Endothelial cell of umbilical vein (primary cell): ENCODE measurements at regions not wholly inside any gene's neighbourhood (a gene's known extent, or its start where the extent isn't known, plus 50 kb on each side); places are given as distances from the start of the nearest gene placed in this dataset.

Experiments used
- BruUV-seq: library from RNA; stranded (reverse); fragments of 400-500 nt; replicated peaks from 2 replicates; lab custom pipeline; 2021; lab: Mats Ljungman, UMichigan
- CTCF ChIA-PET: fragments of 300-600, 350-600 bp; sonication (Branson Sonifier 250); formaldehyde crosslinking; loops from one replicate; lab custom pipeline; 2021; ENCODE audit warnings: antibody characterized with exemption, inconsistent platforms; lab: Charles Lee
- POLR2A ChIA-PET: fragments of 300-600, 350-600 bp; sonication (Branson Sonifier 250); formaldehyde crosslinking; loops from one replicate; lab custom pipeline; 2021; ENCODE audit warnings: antibody characterized with exemption, inconsistent platforms; lab: Charles Lee
- DNase-seq: peaks from one replicate; pipeline ENCODE4 v3.0.0-alpha.2; 2011; ENCODE audit warnings: low read depth, low spot score
- FAIRE-seq: peaks from 2 replicates; lab custom pipeline; 2011; peaks lifted over from hg19 to GRCh38; lab: Jason Lieb, UNC
- H2AFZ ChIP-seq: 2 replicates; pipeline ENCODE4 v1.6.0; 2012; ENCODE audit warnings: low read depth, low read length, control low read depth, inconsistent platforms
- H3K27ac ChIP-seq: 2 replicates; pipeline ENCODE4 v1.5.1; 2011; ENCODE audit warnings: low read depth, mild to moderate bottlenecking, control low read depth, low read length, moderate library complexity; ENCODE audit not compliant: insufficient read depth
- H3K27me3 ChIP-seq, 2 experiments: 2 replicates each; pipeline versions ENCODE4 v1.6.0 to v1.6.1; 2011; ENCODE audit warnings: low read length in 2 of 2, mixed read lengths in 1 of 2; ENCODE audit not compliant: control insufficient read depth in 2 of 2, insufficient read depth in 2 of 2
- H3K36me3 ChIP-seq, 2 experiments: 2 replicates in 1 of 2; 3 replicates in 1 of 2; pipeline ENCODE4 v1.5.1; 2011; ENCODE audit warnings: low read length in 2 of 2, mild to moderate bottlenecking in 1 of 2, moderate library complexity in 1 of 2; ENCODE audit not compliant: control insufficient read depth in 2 of 2, insufficient read depth in 2 of 2; ENCODE audit errors: extremely low read depth in 1 of 2
- H3K4me1 ChIP-seq: 3 replicates; pipeline ENCODE4 v1.5.1; 2011; ENCODE audit warnings: mild to moderate bottlenecking, low read length; ENCODE audit not compliant: control insufficient read depth, insufficient read depth; ENCODE audit errors: extremely low read depth
- H3K4me2 ChIP-seq: 2 replicates; pipeline ENCODE4 v1.6.1; 2011; ENCODE audit warnings: low read length, control low read depth, mixed read lengths; ENCODE audit not compliant: insufficient read depth
- H3K4me3 ChIP-seq, 3 experiments: fragments of 200-600 bp in 1 of 3; sonication (generic), shearing (Covaris generic) in 1 of 3; replicated peaks in 1 of 3; 2 replicates each; pipeline ENCODE4 v1.5.1; 2011 to 2016; ENCODE audit warnings: control low read depth in 3 of 3, low read length in 3 of 3, mild to moderate bottlenecking in 2 of 3, inconsistent platforms in 1 of 3, low read depth in 1 of 3, moderate library complexity in 1 of 3; ENCODE audit not compliant: insufficient read depth in 1 of 3
- H3K79me2 ChIP-seq: 2 replicates; pipeline ENCODE4 v1.6.0; 2012; ENCODE audit warnings: low read length, inconsistent platforms; ENCODE audit not compliant: control insufficient read depth, insufficient read depth
- H3K9ac ChIP-seq: replicated peaks from 2 replicates; pipeline ENCODE3; 2011; ENCODE audit warnings: low read length, control low read depth; ENCODE audit not compliant: insufficient read depth; ENCODE audit errors: extremely low read depth
- H3K9me1 ChIP-seq: replicated peaks from 3 replicates; pipeline ENCODE4 v1.6.0; 2011; ENCODE audit warnings: mild to moderate bottlenecking, low read length; ENCODE audit not compliant: control insufficient read depth, insufficient read depth; ENCODE audit errors: extremely low read depth
- H3K9me3 ChIP-seq: replicated peaks from 2 replicates; pipeline ENCODE4 v1.5.1; 2012; ENCODE audit warnings: low read length, inconsistent platforms; ENCODE audit not compliant: control insufficient read depth, insufficient read depth
- H4K20me1 ChIP-seq: replicated peaks from 2 replicates; pipeline ENCODE3; 2011; ENCODE audit warnings: mild to moderate bottlenecking, low read length; ENCODE audit not compliant: control insufficient read depth, insufficient read depth; ENCODE audit errors: extremely low read depth
- EZH2 ChIP-seq: IDR thresholded peaks from 2 replicates; pipeline ENCODE4 v1.6.1; 2012; ENCODE audit warnings: borderline replicate concordance, low read depth, mild to moderate bottlenecking, moderate library complexity, low read length, inconsistent platforms; ENCODE audit not compliant: severe bottlenecking
- FOS ChIP-seq: IDR thresholded peaks from 2 replicates; pipeline ENCODE4 v1.6.1; 2011; ENCODE audit warnings: mild to moderate bottlenecking, low read length, moderate library complexity, borderline replicate concordance; ENCODE audit not compliant: insufficient read depth
- GATA2 ChIP-seq: IDR thresholded peaks from 2 replicates; pipeline ENCODE4 v1.7.0; 2011; ENCODE audit warnings: low read depth, mild to moderate bottlenecking, moderate library complexity, mixed read lengths, low read length; ENCODE audit not compliant: insufficient read length, insufficient read depth
- JUN ChIP-seq: IDR thresholded peaks from 2 replicates; pipeline ENCODE4 v1.6.1; 2011; ENCODE audit warnings: borderline replicate concordance, low read depth; ENCODE audit not compliant: insufficient read length, insufficient read depth
- MYC ChIP-seq: IDR thresholded peaks from one replicate; pipeline ENCODE4 v1.6.1; 2011; ENCODE audit warnings: mild to moderate bottlenecking, low read depth, low read length
- POLR2A ChIP-seq: IDR thresholded peaks from 2 replicates; pipeline ENCODE4 v1.6.1; 2012; ENCODE audit warnings: low read depth, mild to moderate bottlenecking, control low read depth, low read length
- POLR2AphosphoS5 ChIP-seq: IDR thresholded peaks from 2 replicates; pipeline ENCODE4 v1.6.1; 2012; ENCODE audit warnings: low read depth, mild to moderate bottlenecking, control low read depth, low read length, moderate library complexity; ENCODE audit not compliant: insufficient read depth
- dilution Hi-C: fragments of 300-500 bp; cut with MboI; formaldehyde crosslinking; loops from one replicate; pipeline ENCODE4 v1.15.0; 2019; ENCODE audit warnings: low sequenced_read_pairs; ENCODE audit not compliant: extremely low pct_ligation_motif_present
- intact Hi-C: fragments of 100-400 bp; cut with micrococcal nuclease; formaldehyde crosslinking; loops from one replicate; pipeline ENCODE4 v1.10.0; 2022
- TF ChIP-seq, protein P1 (sequence below), 2 donors: IDR thresholded peaks; 1 replicate in 1 of 2; 2 replicates in 1 of 2; pipeline ENCODE4 v1.5.1; 2011; ENCODE audit warnings: low read length in 2 of 2, mild to moderate bottlenecking in 2 of 2, moderate library complexity in 2 of 2, control low read depth in 1 of 2, inconsistent platforms in 1 of 2, low read depth in 1 of 2; ENCODE audit not compliant: insufficient read depth in 1 of 2; ENCODE audit errors: extremely low read depth in 1 of 2
- TF ChIP-seq, protein P2 (sequence below): IDR thresholded peaks from 2 replicates; pipeline ENCODE4 v1.6.1; 2011; ENCODE audit not compliant: insufficient read depth, insufficient read length

DNA sequence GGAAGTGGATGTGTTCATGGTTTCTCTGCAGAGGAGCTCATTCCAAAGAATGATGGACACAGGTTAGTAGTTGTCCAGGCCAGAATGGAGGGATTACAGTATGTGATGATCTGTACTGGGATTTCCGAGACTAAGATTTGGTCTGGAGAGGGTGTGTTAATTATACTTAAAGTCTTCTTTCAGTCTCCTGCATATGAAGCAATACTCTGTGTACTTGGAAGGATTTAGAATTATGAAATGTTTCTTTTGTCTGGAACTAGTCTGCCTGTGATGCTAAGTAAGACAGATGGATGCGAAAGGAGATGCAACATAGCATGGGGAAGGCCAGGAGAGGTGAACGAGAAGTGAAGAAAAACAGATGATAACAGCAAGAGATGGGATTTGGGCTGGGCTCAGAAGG lies 305.1 kb upstream of the LYZL1 start:
- Histone ChIP-seq H2AFZ (no peak overlapping the region), H3K4me1 (peaks cover 7% of the 10 kb centered on the region), H3K4me2 (no peak overlapping the region), H3K36me3 (no peaks in the 10 kb centered on the region), H3K9me1 (no peaks in the 10 kb centered on the region), H3K9ac (no peak overlapping the region), H3K79me2 (no peaks in the 10 kb centered on the region), H3K27me3 (peaks cover 0 to 2% of the 10 kb centered on the region in 2 experiments), H3K27ac (no peak overlapping the region), H4K20me1 (no peaks in the 10 kb centered on the region), H3K9me3 (no peaks in the 10 kb centered on the region), H3K4me3 (no peak overlapping the region)
- ChIA-PET POLR2A (no interaction called here), CTCF (interaction anchor here (1.3 to 2.4 kb wide), 2 partner anchors 10 to 307 kb away, joined by 4 to 5 read pairs; partner anchors contain the start of gene BAMBI)
- intact Hi-C loops (loop anchor here (1.0 to 10.0 kb wide), 3 partner anchors 76 to 306 kb away; partner anchors contain the start of gene BAMBI), dilution Hi-C loops (no loop called here)
- BruUV-seq = no TSS peak
- FAIRE-seq (no peak), DNase-seq (no peak)
- TF ChIP-seq EZH2 = no peak
- no peak for TF ChIP-seq FOS
- TF ChIP-seq, protein P1, sequence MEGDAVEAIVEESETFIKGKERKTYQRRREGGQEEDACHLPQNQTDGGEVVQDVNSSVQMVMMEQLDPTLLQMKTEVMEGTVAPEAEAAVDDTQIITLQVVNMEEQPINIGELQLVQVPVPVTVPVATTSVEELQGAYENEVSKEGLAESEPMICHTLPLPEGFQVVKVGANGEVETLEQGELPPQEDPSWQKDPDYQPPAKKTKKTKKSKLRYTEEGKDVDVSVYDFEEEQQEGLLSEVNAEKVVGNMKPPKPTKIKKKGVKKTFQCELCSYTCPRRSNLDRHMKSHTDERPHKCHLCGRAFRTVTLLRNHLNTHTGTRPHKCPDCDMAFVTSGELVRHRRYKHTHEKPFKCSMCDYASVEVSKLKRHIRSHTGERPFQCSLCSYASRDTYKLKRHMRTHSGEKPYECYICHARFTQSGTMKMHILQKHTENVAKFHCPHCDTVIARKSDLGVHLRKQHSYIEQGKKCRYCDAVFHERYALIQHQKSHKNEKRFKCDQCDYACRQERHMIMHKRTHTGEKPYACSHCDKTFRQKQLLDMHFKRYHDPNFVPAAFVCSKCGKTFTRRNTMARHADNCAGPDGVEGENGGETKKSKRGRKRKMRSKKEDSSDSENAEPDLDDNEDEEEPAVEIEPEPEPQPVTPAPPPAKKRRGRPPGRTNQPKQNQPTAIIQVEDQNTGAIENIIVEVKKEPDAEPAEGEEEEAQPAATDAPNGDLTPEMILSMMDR (IDR thresholded peaks at IDR 0.05; ENCODE audit: extremely low read depth in 1 of 2, insufficient read depth in 1 of 2, low read depth in 1 of 2, low read length in 2 of 2) = no peak
- TF ChIP-seq GATA2 = no peak

DNA sequence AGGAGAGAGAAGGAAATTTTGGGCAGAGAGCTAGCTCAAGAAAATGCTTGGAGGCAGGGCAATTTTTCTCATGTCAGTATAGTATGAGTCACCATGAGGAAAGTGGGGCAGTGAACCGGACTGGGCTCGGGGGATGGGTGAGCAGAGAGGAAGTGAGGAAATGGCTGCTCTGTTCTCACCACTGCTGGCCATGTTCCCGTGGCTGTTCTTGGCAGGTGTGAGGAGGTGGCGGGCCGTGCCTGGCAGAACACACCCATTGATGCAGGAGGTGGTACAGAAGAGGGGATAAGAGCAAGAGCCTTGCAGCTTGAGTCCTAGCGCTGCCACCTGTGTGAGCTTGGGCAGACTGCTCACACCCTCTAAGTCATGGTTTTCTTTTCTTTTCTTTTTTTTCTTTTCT lies 304.4 kb upstream of the LYZL1 start:
- H2AFZ ChIP-seq = peak overlapping the region; percentile 4
- H3K4me1 ChIP-seq = peaks cover 7% of the 10 kb centered on the region
- H3K9me1 ChIP-seq = no peaks in the 10 kb centered on the region
- H3K79me2 ChIP-seq = no peaks in the 10 kb centered on the region
- H3K9me3 ChIP-seq = no peaks in the 10 kb centered on the region
- CTCF ChIA-PET = interaction anchor here (0.7 to 2.4 kb wide), 4 partner anchors 9 to 321 kb away, joined by 4 to 11 read pairs (median 4); partner anchors contain the start of gene BAMBI
- peaks cover 0 to 2% of the 10 kb centered on the region in 2 experiments for H3K27me3 ChIP-seq
- FAIRE-seq = peak; percentile 98
- TF ChIP-seq, protein P2, sequence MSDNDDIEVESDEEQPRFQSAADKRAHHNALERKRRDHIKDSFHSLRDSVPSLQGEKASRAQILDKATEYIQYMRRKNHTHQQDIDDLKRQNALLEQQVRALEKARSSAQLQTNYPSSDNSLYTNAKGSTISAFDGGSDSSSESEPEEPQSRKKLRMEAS = no peak
- TF ChIP-seq GATA2 (peak; percentile 18), POLR2AphosphoS5 (peak; percentile 56), MYC (no peak), FOS (peak; percentile 93), EZH2 (no peak), POLR2A (no peak), JUN (peak; percentile 82)
- TF ChIP-seq, protein P1 (IDR thresholded peaks at IDR 0.05; ENCODE audit: extremely low read depth in 1 of 2, insufficient read depth in 1 of 2, low read depth in 1 of 2, low read length in 2 of 2) = no peak
- POLR2A ChIA-PET = no interaction called here
- H3K36me3 ChIP-seq = no peaks in the 10 kb centered on the region
- no peak overlapping the region for H3K9ac ChIP-seq
- dilution Hi-C loops (no loop called here), intact Hi-C loops (loop anchor here (1.0 to 10.0 kb wide), 3 partner anchors 77 to 307 kb away; partner anchors contain the start of gene BAMBI)
- no peak overlapping the region for H3K27ac ChIP-seq
- no peak overlapping the region for H3K4me2 ChIP-seq
- no peak overlapping the region for H3K4me3 ChIP-seq
- peak; percentile 93 for DNase-seq
- H4K20me1 ChIP-seq = no peaks in the 10 kb centered on the region
- BruUV-seq = no TSS peak
